ENCODE measurements at regions not wholly inside any gene's neighbourhood (a gene's known extent, or its start where the extent isn't known, plus 50 kb on each side); places are given as distances from the start of the nearest gene placed in this dataset.

DNA sequence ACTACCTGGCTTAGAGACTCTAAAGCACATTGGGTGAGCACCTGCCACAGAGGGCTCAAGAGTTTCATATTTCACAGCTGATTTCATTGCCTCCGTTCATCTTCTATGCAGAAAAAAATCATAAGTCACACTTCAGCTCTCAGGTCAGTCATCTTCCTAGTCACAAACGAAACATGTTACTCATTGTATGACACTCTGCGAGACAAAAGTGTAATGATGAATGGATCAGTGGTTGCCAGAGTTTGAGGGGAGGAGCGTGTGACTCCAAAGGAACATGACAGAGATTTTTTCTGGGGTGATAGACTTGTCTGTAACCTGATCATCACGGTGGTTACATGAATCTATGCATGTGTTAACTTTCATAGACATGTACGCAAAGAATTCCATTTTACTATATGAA lies 195.2 kb upstream of the CNTNAP4 start:
- TF ChIP-seq CEBPB (IDR thresholded peaks at IDR 0.05; ENCODE audit: borderline replicate concordance, low read depth, low read length) (no peak), HNRNPH1 (optimal IDR thresholded peaks at IDR 0.05; ENCODE audit: low read depth, low read length) (no peak)
- TF ChIP-seq, protein P1, sequence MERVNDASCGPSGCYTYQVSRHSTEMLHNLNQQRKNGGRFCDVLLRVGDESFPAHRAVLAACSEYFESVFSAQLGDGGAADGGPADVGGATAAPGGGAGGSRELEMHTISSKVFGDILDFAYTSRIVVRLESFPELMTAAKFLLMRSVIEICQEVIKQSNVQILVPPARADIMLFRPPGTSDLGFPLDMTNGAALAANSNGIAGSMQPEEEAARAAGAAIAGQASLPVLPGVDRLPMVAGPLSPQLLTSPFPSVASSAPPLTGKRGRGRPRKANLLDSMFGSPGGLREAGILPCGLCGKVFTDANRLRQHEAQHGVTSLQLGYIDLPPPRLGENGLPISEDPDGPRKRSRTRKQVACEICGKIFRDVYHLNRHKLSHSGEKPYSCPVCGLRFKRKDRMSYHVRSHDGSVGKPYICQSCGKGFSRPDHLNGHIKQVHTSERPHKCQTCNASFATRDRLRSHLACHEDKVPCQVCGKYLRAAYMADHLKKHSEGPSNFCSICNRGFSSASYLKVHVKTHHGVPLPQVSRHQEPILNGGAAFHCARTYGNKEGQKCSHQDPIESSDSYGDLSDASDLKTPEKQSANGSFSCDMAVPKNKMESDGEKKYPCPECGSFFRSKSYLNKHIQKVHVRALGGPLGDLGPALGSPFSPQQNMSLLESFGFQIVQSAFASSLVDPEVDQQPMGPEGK (CRISPR knock-in tag; IDR thresholded peaks at IDR 0.05) = no peak
- TF ChIP-seq, protein P2, sequence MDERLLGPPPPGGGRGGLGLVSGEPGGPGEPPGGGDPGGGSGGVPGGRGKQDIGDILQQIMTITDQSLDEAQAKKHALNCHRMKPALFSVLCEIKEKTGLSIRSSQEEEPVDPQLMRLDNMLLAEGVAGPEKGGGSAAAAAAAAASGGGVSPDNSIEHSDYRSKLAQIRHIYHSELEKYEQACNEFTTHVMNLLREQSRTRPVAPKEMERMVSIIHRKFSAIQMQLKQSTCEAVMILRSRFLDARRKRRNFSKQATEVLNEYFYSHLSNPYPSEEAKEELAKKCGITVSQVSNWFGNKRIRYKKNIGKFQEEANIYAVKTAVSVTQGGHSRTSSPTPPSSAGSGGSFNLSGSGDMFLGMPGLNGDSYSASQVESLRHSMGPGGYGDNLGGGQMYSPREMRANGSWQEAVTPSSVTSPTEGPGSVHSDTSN (CRISPR knock-in tag; IDR thresholded peaks at IDR 0.05) = no peak

All from HepG2 (cell line).